Stomach (tissue), 8 donors: ENCODE measurements at regions not wholly inside any gene's neighbourhood (a gene's known extent, or its start where the extent isn't known, plus 50 kb on each side); places are given as distances from the start of the nearest gene placed in this dataset.

Source experiments
- DNase-seq, 2 donors: peaks; one replicate each; pipeline versions ENCODE4 v3.0.0 to v3.0.0-alpha.2; 2013 to 2019
- H3K27ac ChIP-seq, 5 donors: fragments of 200-600 bp in 4 of 5; sonication (generic) in 4 of 5; one replicate each; pipeline ENCODE4 v1.5.1; 2013 to 2019; ENCODE audit warnings: mild to moderate bottlenecking in 1 of 5, moderate library complexity in 1 of 5
- H3K27me3 ChIP-seq, 3 donors: fragments of 200-600 bp; sonication (generic); one replicate each; pipeline ENCODE4 v1.5.1; 2017 to 2019; ENCODE audit warnings: mixed run types in 1 of 3
- H3K36me3 ChIP-seq, 4 donors: fragments of 200-600 bp; sonication (generic); 1 replicate in 3 of 4; 2 replicates in 1 of 4; pipeline ENCODE4 v1.5.1; 2016 to 2019
- H3K4me1 ChIP-seq, 4 donors: fragments of 200-600 bp; sonication (generic); one replicate each; pipeline ENCODE4 v1.5.1; 2016 to 2019
- H3K4me3 ChIP-seq, 4 donors: fragments of 200-600 bp; sonication (generic) in 3 of 4; one replicate each; pipeline ENCODE4 v1.5.1; 2016 to 2019; ENCODE audit warnings: mild to moderate bottlenecking in 1 of 4
- H3K9me3 ChIP-seq, 4 donors: fragments of 200-600 bp; sonication (generic); one replicate each; pipeline ENCODE4 v1.5.1; 2016 to 2019
- CTCF ChIP-seq, 7 experiments: fragments of 450-650 bp in 4 of 7; fragments of 200-600 bp in 3 of 7; sonication (generic) in 3 of 7; IDR thresholded peaks; one replicate each; pipeline ENCODE4 v1.5.1; 2016 to 2019; ENCODE audit warnings: antibody characterized with exemption in 7 of 7, control low read depth in 2 of 7, mild to moderate bottlenecking in 1 of 7
- EP300 ChIP-seq: sonication (generic); formaldehyde crosslinking; IDR thresholded peaks from one replicate; pipeline ENCODE4 v1.6.1; 2017; ENCODE audit warnings: antibody characterized with exemption
- POLR2A ChIP-seq, 4 donors: fragments of 450-650 bp; IDR thresholded peaks; one replicate each; pipeline ENCODE4 v1.6.1; 2016; ENCODE audit warnings: antibody characterized with exemption in 4 of 4, control low read depth in 2 of 4, mild to moderate bottlenecking in 1 of 4, moderate library complexity in 1 of 4
- POLR2AphosphoS5 ChIP-seq, 3 donors: sonication (generic); formaldehyde crosslinking; IDR thresholded peaks; one replicate each; pipeline ENCODE4 v1.6.1; 2016; ENCODE audit warnings: antibody characterized with exemption in 3 of 3
- WGBS, 5 donors: extraction: QIAGEN DNeasy Blood & Tissue Kit in 3 of 5; methylation state at CpG; one replicate each; pipeline versions ENCODE4 v1.1.5 to v1.1.7; 2013 to 2018; 5-methylcytosine and 5-hydroxymethylcytosine counted together
- intact Hi-C: fragments of 100-400 bp; cut with DNase I; formaldehyde crosslinking; loops from one replicate; pipeline ENCODE4 v1.15.1; 2023; ENCODE audit warnings: low total_unique reads
- donor health status: healthy with polysubstance abuse.
- donor health status: Bipolar disorder and iron deficiency.
- donor health status: healthy.

- Histone ChIP-seq H3K36me3 (no peaks in the 10 kb centered on the region), H3K27ac (no peak overlapping the region), H3K4me1 (no peaks in the 10 kb centered on the region), H3K4me3 (no peak overlapping the region), H3K9me3 (no peaks in the 10 kb centered on the region), H3K27me3 (peaks cover 0 to 35% (median 0%) of the 10 kb centered on the region in 3 donors)
- peak in 2 of 7 experiments; percentile 26 to 31 for TF ChIP-seq CTCF (IDR thresholded peaks at IDR 0.05)
- TF ChIP-seq POLR2A (IDR thresholded peaks at IDR 0.05), result no peak
- intact Hi-C loops, result no loop called here
- WGBS, 5 donors, result 46 to 56% (median 49%) methylated on average over 8 of the region's 8 CpGs
- peak; percentile 48 to 61 for DNase-seq
These were observed 101.0 kb downstream of the GGTLC2 start for GRCh38 chr22:22745225-22746060.

- H3K36me3 ChIP-seq, result no peaks in the 10 kb centered on the region
- H3K9me3 ChIP-seq, result no peaks in the 10 kb centered on the region
- H3K4me3 ChIP-seq, result no peak overlapping the region
- TF ChIP-seq CTCF (IDR thresholded peaks at IDR 0.05) (no peak), EP300 (no peak), POLR2A (IDR thresholded peaks at IDR 0.05) (no peak), POLR2AphosphoS5 (IDR thresholded peaks at IDR 0.05) (no peak)
- no peak overlapping the region for H3K27ac ChIP-seq
- 63 to 75% (median 73%) methylated on average over 11 of the region's 11 CpGs for WGBS, 5 donors
- H3K27me3 ChIP-seq, result peaks cover 0 to 35% (median 0%) of the 10 kb centered on the region in 3 donors
- DNase-seq, result no peak
- H3K4me1 ChIP-seq, result no peaks in the 10 kb centered on the region
- intact Hi-C loops, result no loop called here
These were observed 101.9 kb downstream of the GGTLC2 start for GRCh38 chr22:22746061-22746962.

DNA sequence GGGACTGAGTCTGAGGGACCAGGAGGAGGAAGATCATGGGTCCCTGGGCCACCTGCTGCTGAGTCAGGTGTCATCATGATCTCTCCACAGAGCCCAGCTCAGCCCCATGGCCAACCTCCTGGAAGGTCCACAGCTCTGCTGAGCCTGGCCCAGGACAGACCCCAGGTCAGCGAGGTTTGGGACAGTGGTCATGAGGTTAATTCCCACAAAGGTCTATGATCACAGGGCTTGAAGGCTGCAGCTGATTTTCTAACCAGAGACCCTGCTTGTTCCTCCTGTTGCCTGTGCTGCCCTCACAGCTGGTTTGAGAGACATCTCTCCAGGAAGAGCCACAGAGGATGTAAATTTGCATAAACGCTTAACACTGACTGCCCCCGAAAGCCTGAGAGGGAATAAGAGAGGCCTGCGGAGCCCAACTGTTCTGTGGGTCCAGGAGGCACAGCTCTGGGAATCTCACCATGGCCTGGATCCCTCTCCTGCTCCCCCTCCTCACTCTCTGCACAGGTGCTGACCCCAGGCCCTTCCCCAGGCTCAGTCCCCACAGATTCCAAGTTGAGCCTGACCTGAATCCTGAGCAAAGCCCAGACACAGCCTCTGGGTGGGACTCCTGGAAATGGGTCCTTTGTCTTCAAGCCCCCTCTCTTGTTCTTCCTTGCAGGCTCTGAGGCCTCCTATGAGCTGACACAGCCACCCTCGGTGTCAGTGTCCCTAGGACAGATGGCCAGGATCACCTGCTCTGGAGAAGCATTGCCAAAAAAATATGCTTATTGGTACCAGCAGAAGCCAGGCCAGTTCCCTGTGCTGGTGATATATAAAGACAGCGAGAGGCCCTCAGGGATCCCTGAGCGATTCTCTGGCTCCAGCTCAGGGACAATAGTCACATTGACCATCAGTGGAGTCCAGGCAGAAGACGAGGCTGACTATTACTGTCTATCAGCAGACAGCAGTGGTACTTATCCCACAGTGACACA, 102.8 kb downstream of the GGTLC2 start:
- WGBS, 5 donors, result 69 to 86% (median 73%) methylated on average over 5 to 8 of the region's 8 CpGs
- no peaks in the 10 kb centered on the region for H3K9me3 ChIP-seq
- no peak for DNase-seq
- no peaks in the 10 kb centered on the region for H3K36me3 ChIP-seq
- no peak overlapping the region for H3K4me3 ChIP-seq
- TF ChIP-seq POLR2AphosphoS5 (IDR thresholded peaks at IDR 0.05) (no peak), EP300 (no peak), CTCF (IDR thresholded peaks at IDR 0.05) (no peak), POLR2A (IDR thresholded peaks at IDR 0.05) (no peak)
- intact Hi-C loops, result no loop called here
- peaks cover 0 to 35% (median 0%) of the 10 kb centered on the region in 3 donors for H3K27me3 ChIP-seq
- no peaks in the 10 kb centered on the region for H3K4me1 ChIP-seq
- H3K27ac ChIP-seq, result no peak overlapping the region
